Naive thymus-derived CD4-positive, alpha-beta T cell (primary cell): ENCODE measurements at regions not wholly inside any gene's neighbourhood (a gene's known extent, or its start where the extent isn't known, plus 50 kb on each side); places are given as distances from the start of the nearest gene placed in this dataset.

Source experiments
- ATAC-seq: fragments of 150-1000 bp; cut with Tn5 transposase; 2 replicates; pipeline ENCODE4 v1.10.0; 2021; ENCODE audit warnings: mild to moderate bottlenecking, moderate library complexity
- CTCF ChIA-PET: fragments of 350-600 bp; sonication (Branson Sonifier 250); formaldehyde crosslinking; loops from one replicate; lab custom pipeline; 2021; ENCODE audit warnings: antibody characterized with exemption; lab: Charles Lee
- POLR2A ChIA-PET: fragments of 350-600 bp; sonication (Branson Sonifier 250); formaldehyde crosslinking; loops from one replicate; lab custom pipeline; 2021; ENCODE audit warnings: antibody characterized with exemption, inconsistent platforms; lab: Charles Lee
- DNase-seq, 9 donors: peaks; one replicate each; pipeline versions ENCODE4 v3.0.0 to v3.0.0-alpha.2; 2020 to 2022; ENCODE audit warnings: mixed read lengths in 1 of 9
- H3K27ac ChIP-seq: one replicate; pipeline ENCODE4 v1.7.0; 2013; ENCODE audit warnings: mild to moderate bottlenecking, low read depth, low read length, moderate library complexity
- H3K27me3 ChIP-seq, 2 donors: one replicate each; pipeline ENCODE4 v1.7.0; 2013; ENCODE audit warnings: low read length in 2 of 2, mild to moderate bottlenecking in 2 of 2, moderate library complexity in 2 of 2; ENCODE audit not compliant: control insufficient read depth in 2 of 2, insufficient read depth in 2 of 2
- H3K36me3 ChIP-seq, 3 experiments: 1 replicate in 2 of 3; 2 replicates in 1 of 3; pipeline ENCODE4 v1.7.0; 2013; ENCODE audit warnings: low read length in 3 of 3, mild to moderate bottlenecking in 3 of 3, moderate library complexity in 1 of 3; ENCODE audit not compliant: insufficient read depth in 3 of 3, control insufficient read depth in 2 of 3
- H3K4me1 ChIP-seq, 2 donors: one replicate each; pipeline ENCODE4 v1.7.0; 2013; ENCODE audit warnings: low read length in 2 of 2, mild to moderate bottlenecking in 2 of 2, moderate library complexity in 1 of 2; ENCODE audit not compliant: control insufficient read depth in 2 of 2, insufficient read depth in 2 of 2
- H3K4me3 ChIP-seq: 2 replicates; pipeline ENCODE4 v1.7.0; 2013; ENCODE audit warnings: mild to moderate bottlenecking, low read length
- H3K9me3 ChIP-seq, 3 experiments: 1 replicate in 2 of 3; 2 replicates in 1 of 3; pipeline ENCODE4 v1.7.0; 2013; ENCODE audit warnings: low read length in 3 of 3; ENCODE audit not compliant: control insufficient read depth in 2 of 3
- H3K27ac Mint-ChIP-seq, 9 donors: one replicate each; pipeline ENCODE4 v1.8.0; 2020 to 2022; ENCODE audit warnings: mixed read lengths in 9 of 9, mild to moderate bottlenecking in 8 of 9, moderate library complexity in 5 of 9, inconsistent platforms in 2 of 9
- H3K27me3 Mint-ChIP-seq, 5 donors: one replicate each; pipeline ENCODE4 v1.8.0; 2021 to 2022; ENCODE audit warnings: mixed read lengths in 5 of 5, mild to moderate bottlenecking in 1 of 5
- H3K36me3 Mint-ChIP-seq, 5 donors: one replicate each; pipeline ENCODE4 v1.8.0; 2020 to 2022; ENCODE audit warnings: mixed read lengths in 5 of 5, mild to moderate bottlenecking in 3 of 5, inconsistent platforms in 1 of 5
- H3K4me1 Mint-ChIP-seq, 7 donors: one replicate each; pipeline ENCODE4 v1.8.0; 2020 to 2022; ENCODE audit warnings: mixed read lengths in 7 of 7, mild to moderate bottlenecking in 3 of 7, inconsistent platforms in 1 of 7
- H3K4me3 Mint-ChIP-seq, 10 donors: one replicate each; pipeline ENCODE4 v1.8.0; 2020 to 2022; ENCODE audit warnings: mild to moderate bottlenecking in 10 of 10, mixed read lengths in 10 of 10, moderate library complexity in 6 of 10, inconsistent platforms in 2 of 10
- H3K9me3 Mint-ChIP-seq, 11 donors: one replicate each; pipeline ENCODE4 v1.8.0; 2020 to 2022; ENCODE audit warnings: mixed read lengths in 11 of 11, mild to moderate bottlenecking in 4 of 11, inconsistent platforms in 1 of 11, moderate library complexity in 1 of 11
- intact Hi-C, 2 donors: fragments of 100-400 bp; cut with micrococcal nuclease; formaldehyde crosslinking; loops; one replicate each; pipeline ENCODE4 v1.15.1; 2023

DNA sequence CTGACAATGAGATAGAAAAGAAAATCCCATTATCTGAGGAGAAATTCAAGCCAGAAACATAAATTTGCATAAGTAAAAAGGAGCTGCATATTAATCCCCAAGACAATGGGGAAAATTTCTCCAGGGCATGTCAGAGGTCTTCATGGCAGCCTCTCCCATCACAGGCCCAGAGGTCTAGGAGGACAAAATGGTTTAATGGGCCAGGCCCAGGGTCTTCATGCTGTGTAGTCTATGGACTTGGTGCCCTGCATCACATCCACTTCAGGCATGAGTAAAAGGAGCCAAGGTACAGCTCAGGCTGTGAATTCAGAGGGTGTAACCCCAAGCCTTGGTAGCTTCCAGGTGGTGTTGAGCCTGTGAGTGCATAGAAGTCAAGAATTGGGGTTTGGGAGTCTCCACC lies 1097.2 kb upstream of the RAG2 start:
- Histone ChIP-seq H3K36me3 (no peaks in the 10 kb centered on the region), H3K4me1 (no peaks in the 10 kb centered on the region), H3K4me3 (no peak overlapping the region), H3K9me3 (peaks cover 0 to 5% (median 0%) of the 10 kb centered on the region in 3 experiments), H3K27me3 (no peaks in the 10 kb centered on the region), H3K27ac (no peak overlapping the region)
- ChIA-PET POLR2A (no interaction called here), CTCF (no interaction called here)
- H3K4me1 Mint-ChIP-seq, result no peaks in the 10 kb centered on the region
- no peak overlapping the region for H3K27ac Mint-ChIP-seq
- peaks cover 2 to 37% (median 17%) of the 10 kb centered on the region in 11 donors for H3K9me3 Mint-ChIP-seq
- no peaks in the 10 kb centered on the region for H3K27me3 Mint-ChIP-seq
- H3K4me3 Mint-ChIP-seq, result no peak overlapping the region
- intact Hi-C loops, result no loop called here
- no peak for ATAC-seq
- peaks cover 0 to 7% (median 0%) of the 10 kb centered on the region in 5 donors for H3K36me3 Mint-ChIP-seq
- no peak for DNase-seq

DNA sequence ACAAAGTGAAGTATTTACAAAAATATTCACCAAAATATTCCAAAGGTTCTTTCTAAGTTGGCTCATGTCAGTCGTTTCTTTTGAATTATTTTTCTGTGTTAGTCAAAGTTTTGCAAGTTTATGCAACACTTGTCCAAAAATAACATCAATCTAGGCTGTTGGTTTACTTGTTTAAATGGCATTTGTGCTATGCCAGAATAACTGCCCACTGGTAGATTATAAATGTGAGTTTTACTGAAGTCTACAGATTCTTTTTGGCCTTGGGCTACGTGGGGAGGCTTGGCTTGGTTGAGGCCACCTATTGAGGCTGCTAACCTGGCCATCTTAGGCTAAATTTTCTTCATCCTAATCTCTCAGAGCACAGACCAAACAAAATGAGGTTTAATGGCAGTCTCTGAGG lies 1091.9 kb upstream of the RAG2 start:
- no peaks in the 10 kb centered on the region for H3K4me1 Mint-ChIP-seq
- CTCF ChIA-PET, result no interaction called here
- H3K36me3 ChIP-seq, result no peaks in the 10 kb centered on the region
- intact Hi-C loops, result no loop called here
- no peak overlapping the region for H3K4me3 Mint-ChIP-seq
- peaks cover 0 to 4% (median 0%) of the 10 kb centered on the region in 3 experiments for H3K9me3 ChIP-seq
- H3K27me3 Mint-ChIP-seq, result no peaks in the 10 kb centered on the region
- no peaks in the 10 kb centered on the region for H3K27me3 ChIP-seq
- no peak for DNase-seq
- no peak for ATAC-seq
- no peaks in the 10 kb centered on the region for H3K4me1 ChIP-seq
- H3K4me3 ChIP-seq, result no peak overlapping the region
- peaks cover 2 to 21% (median 11%) of the 10 kb centered on the region in 11 donors for H3K9me3 Mint-ChIP-seq
- H3K36me3 Mint-ChIP-seq, result peaks cover 0 to 5% (median 0%) of the 10 kb centered on the region in 5 donors
- no peak overlapping the region for H3K27ac ChIP-seq
- no peak overlapping the region for H3K27ac Mint-ChIP-seq
- POLR2A ChIA-PET, result no interaction called here

DNA sequence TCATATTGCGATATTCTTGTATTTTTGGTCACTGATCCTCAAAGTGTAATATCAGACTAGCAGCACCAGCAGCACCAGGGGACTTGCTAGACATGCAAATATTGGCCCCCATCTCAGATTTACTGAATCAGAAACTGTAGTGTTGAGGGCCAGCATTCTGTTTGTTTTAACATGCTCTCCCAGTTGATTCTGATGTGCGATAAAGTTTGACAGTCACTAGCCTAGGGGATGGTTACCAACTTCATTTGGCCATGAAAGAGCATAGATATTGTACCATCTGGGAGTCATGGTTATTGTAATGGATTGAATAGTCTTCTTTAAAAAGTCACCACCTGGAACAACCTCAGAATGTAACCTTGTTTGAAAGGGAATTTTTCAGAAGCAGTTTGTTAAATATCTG lies 1090.4 kb upstream of the RAG2 start:
- Histone ChIP-seq H3K9me3 (no peaks in the 10 kb centered on the region), H3K4me3 (no peak overlapping the region), H3K27me3 (no peaks in the 10 kb centered on the region), H3K4me1 (no peaks in the 10 kb centered on the region), H3K36me3 (no peaks in the 10 kb centered on the region), H3K27ac (no peak overlapping the region)
- H3K27me3 Mint-ChIP-seq, result no peaks in the 10 kb centered on the region
- peaks cover 0 to 12% (median 4%) of the 10 kb centered on the region in 11 donors for H3K9me3 Mint-ChIP-seq
- H3K4me3 Mint-ChIP-seq, result no peak overlapping the region
- no peaks in the 10 kb centered on the region for H3K4me1 Mint-ChIP-seq
- no peaks in the 10 kb centered on the region for H3K36me3 Mint-ChIP-seq
- CTCF ChIA-PET, result no interaction called here
- DNase-seq, result no peak
- no peak for ATAC-seq
- intact Hi-C loops, result no loop called here
- POLR2A ChIA-PET, result no interaction called here
- H3K27ac Mint-ChIP-seq, result no peak overlapping the region

DNA sequence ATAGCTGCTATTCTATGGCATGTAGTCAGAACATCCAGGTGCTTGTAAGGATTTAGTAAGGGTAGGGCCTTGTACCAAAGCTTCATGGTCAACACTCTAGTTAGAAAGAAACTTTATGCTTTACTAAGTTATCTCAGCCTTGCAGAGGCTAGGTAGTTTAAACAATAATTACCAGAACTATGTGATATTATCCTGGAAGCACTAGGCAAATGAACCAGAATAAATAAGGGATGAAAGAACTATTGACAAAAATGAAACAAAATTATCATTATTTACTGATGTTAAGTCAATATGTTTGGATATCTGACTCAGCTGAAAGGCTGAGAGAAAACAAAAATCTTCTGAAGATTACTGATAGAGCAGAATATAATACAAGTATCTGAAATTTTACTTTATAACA lies 1089.1 kb upstream of the RAG2 start:
- Histone ChIP-seq H3K4me3 (no peak overlapping the region), H3K9me3 (no peaks in the 10 kb centered on the region), H3K36me3 (no peaks in the 10 kb centered on the region), H3K4me1 (no peaks in the 10 kb centered on the region), H3K27me3 (no peaks in the 10 kb centered on the region), H3K27ac (no peak overlapping the region)
- ChIA-PET CTCF (no interaction called here), POLR2A (no interaction called here)
- H3K36me3 Mint-ChIP-seq, result no peaks in the 10 kb centered on the region
- peaks cover 0 to 8% (median 2%) of the 10 kb centered on the region in 11 donors for H3K9me3 Mint-ChIP-seq
- H3K4me3 Mint-ChIP-seq, result no peak overlapping the region
- H3K27ac Mint-ChIP-seq, result no peak overlapping the region
- H3K27me3 Mint-ChIP-seq, result no peaks in the 10 kb centered on the region
- intact Hi-C loops, result no loop called here
- ATAC-seq (no peak), DNase-seq (no peak)
- no peaks in the 10 kb centered on the region for H3K4me1 Mint-ChIP-seq

DNA sequence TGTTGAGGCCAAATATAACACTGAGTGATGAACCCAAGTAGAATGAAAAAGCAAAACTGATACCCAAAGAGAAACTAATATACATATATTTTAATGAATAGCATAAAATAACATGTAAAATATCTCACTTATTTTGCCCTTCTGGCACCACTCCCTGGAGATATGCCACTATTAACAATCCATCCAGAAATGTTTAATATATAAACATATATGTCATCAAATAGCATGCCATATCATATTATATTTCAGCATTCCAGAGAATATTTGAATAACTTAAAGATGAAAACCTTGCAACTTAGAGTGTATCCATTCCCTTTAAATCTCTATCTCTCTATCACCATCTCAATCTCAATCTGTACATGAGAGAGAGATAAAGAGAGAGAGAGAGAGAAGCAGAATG lies 1073.3 kb upstream of the RAG2 start:
- no peaks in the 10 kb centered on the region for H3K27me3 Mint-ChIP-seq
- POLR2A ChIA-PET, result no interaction called here
- no peaks in the 10 kb centered on the region for H3K4me1 ChIP-seq

DNA sequence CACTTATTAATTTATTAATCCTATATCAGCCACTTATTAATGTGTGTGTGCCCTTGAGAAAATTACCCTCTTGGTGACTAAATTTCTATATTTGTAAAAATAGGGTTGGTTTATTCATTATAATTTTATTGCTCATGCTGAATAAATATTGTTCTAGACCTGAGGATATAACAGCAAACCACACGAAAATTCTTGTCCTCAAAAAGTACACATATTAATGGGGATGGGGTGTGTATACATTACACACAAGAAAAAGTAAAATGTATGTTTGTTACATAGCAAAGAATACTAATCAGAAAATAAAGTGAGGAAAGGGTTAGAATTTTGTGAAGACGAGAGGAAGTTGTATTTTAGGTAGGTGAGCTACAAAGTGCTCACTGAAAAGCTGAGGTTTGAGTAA lies 1068.9 kb upstream of the RAG2 start:
- intact Hi-C loops, result no loop called here
- H3K27me3 Mint-ChIP-seq, result no peaks in the 10 kb centered on the region
- POLR2A ChIA-PET, result no interaction called here
- Histone ChIP-seq H3K9me3 (no peaks in the 10 kb centered on the region), H3K4me3 (no peak overlapping the region), H3K4me1 (no peaks in the 10 kb centered on the region), H3K36me3 (no peaks in the 10 kb centered on the region), H3K27ac (no peak overlapping the region), H3K27me3 (no peaks in the 10 kb centered on the region)
- peaks cover 0 to 15% (median 3%) of the 10 kb centered on the region in 11 donors for H3K9me3 Mint-ChIP-seq
- H3K36me3 Mint-ChIP-seq, result no peaks in the 10 kb centered on the region
- no peak for ATAC-seq
- CTCF ChIA-PET, result no interaction called here
- H3K4me3 Mint-ChIP-seq, result no peak overlapping the region
- DNase-seq, result no peak
- H3K4me1 Mint-ChIP-seq, result no peaks in the 10 kb centered on the region
- H3K27ac Mint-ChIP-seq, result no peak overlapping the region

More for the DNA sequence above, 1073.3 kb upstream of the RAG2 start:
- Mint-ChIP-seq H3K27ac (no peak overlapping the region), H3K36me3 (no peaks in the 10 kb centered on the region), H3K4me3 (no peak overlapping the region), H3K9me3 (peaks cover 0 to 17% (median 5%) of the 10 kb centered on the region in 11 donors), H3K4me1 (no peaks in the 10 kb centered on the region)
- Histone ChIP-seq H3K27ac (no peak overlapping the region), H3K9me3 (no peaks in the 10 kb centered on the region), H3K4me3 (no peak overlapping the region), H3K36me3 (no peaks in the 10 kb centered on the region), H3K27me3 (no peaks in the 10 kb centered on the region)
- CTCF ChIA-PET, result no interaction called here
- DNase-seq (no peak), ATAC-seq (no peak)
- intact Hi-C loops, result no loop called here

DNA sequence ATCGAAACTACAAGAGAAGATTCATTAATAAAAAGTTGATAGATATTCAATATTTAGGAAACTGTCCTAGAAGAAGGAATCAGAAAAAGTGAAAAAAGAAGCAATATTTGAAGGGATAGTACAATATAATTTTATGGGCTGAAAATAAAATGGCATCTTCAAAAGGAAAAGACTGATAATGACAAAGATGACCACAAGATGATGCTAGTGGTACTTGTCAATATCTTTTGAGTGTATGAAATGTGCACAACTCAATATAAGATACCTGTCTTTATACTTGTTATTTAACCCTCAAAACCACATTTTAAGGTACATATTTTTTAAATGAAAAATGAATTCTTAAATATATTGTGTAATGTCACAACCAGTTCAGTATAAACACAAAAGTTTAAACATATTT lies 1059.6 kb upstream of the RAG2 start:
- Mint-ChIP-seq H3K9me3 (peaks cover 0 to 14% (median 8%) of the 10 kb centered on the region in 11 donors), H3K4me3 (no peak overlapping the region), H3K4me1 (no peaks in the 10 kb centered on the region), H3K27ac (no peak overlapping the region), H3K36me3 (peaks cover 0 to 4% (median 0%) of the 10 kb centered on the region in 5 donors), H3K27me3 (no peaks in the 10 kb centered on the region)
- Histone ChIP-seq H3K27me3 (no peaks in the 10 kb centered on the region), H3K4me3 (no peak overlapping the region), H3K9me3 (no peaks in the 10 kb centered on the region), H3K36me3 (no peaks in the 10 kb centered on the region), H3K4me1 (no peaks in the 10 kb centered on the region), H3K27ac (no peak overlapping the region)
- DNase-seq (no peak), ATAC-seq (no peak)
- intact Hi-C loops, result no loop called here
- CTCF ChIA-PET, result no interaction called here
- POLR2A ChIA-PET, result no interaction called here
